ENCODE measurements at regions not wholly inside any gene's neighbourhood (a gene's known extent, or its start where the extent isn't known, plus 50 kb on each side); places are given as distances from the start of the nearest gene placed in this dataset.

DNA sequence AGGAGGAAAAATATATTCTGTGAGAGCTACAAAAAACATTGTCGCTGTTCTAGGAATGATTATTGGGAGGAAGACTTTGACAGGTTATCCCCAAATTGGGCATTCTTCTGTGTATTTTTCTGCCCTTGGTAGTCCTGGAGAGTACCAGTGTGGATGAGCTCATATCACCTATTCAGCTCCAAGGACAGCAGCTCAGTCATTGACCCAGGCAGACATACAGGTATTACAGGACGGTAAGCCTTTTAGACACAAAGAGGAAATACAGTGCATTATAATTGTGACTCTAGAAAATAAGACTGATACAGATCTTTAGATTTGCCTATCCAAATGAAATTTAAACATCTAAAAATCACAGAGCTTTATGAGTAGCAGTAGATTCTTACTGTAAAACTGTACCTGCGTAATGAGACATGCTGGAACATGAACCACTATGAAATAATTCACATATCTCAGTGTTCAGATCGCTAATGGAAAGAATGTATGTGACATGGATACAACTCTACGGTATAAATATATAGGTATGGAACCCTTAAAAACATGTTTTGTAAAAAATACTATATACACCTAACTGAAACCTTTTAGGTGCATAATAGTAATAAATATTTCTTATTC lies 56.0 kb downstream of the PLK2 start:
- ATAC-seq = no peak

DNA sequence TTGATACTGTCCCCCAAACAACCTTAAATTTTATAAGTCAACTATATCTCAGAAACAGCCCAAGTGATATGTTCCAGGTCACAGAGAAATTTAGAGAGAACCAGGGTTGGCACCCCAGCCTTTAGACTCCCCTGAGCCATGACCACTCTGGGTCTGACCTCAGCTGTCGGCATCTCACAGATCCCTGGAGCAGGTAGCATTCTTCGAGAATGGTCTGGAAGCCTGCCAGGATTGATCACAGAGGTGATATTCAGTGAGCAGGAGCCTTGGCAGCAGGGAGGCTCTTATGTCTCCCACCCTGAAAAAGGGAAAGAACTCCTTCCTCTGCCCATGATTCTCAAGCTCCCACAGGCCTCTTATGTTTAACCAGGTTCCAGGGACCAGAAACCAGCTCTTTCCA lies 58.2 kb downstream of the PLK2 start:
- ATAC-seq = no peak

- no peak for ATAC-seq
Observed at GRCh38 chr5:58400737-58401136, 59.1 kb downstream of the PLK2 start.

GRCh38 chr5:58399951-58400350 lies 59.9 kb downstream of the PLK2 start:
- no peak for ATAC-seq

DNA sequence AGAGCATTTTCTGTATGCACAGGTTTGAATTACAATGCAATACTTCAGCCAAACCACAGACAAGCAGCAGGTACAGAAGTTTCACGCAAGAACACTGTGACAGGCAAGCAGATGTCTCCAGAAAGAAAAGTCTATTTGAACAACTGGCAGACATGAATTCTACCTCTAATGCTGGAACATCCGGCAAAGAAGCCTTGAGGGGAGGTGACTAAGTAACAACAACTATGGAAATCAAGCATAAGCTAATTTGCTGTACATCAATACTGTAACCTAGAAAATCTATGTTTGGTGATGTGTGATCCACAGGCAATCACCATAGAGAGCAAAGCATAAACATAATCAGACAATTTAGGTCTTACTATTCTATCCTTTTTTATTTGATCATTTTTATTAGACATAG lies 65.5 kb downstream of the PLK2 start:
- ATAC-seq = no peak

GRCh38 chr5:58393716-58394115 lies 66.2 kb downstream of the PLK2 start:
- no peak for ATAC-seq

GRCh38 chr5:58392496-58392895 lies 67.4 kb downstream of the PLK2 start:
- ATAC-seq = no peak

DNA sequence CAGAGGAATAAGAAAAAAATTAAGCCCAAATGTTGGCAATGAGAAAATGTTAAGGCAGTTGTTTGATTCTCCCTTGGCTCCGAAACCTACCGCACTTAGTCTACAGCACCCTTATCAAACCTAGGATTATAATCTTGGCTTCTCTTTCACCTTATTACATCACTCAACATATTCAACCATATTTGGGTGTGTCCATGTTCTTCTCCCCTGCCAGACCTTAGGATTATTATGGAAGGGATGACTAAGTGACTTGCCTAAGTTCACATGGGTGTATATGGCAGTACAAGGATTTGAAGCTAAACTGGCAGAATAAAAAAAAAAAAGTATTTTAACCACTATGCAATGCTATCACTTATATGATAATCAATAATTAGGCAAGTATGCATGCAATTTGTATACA lies 76.4 kb downstream of the PLK2 start:
- no peak for ATAC-seq

DNA sequence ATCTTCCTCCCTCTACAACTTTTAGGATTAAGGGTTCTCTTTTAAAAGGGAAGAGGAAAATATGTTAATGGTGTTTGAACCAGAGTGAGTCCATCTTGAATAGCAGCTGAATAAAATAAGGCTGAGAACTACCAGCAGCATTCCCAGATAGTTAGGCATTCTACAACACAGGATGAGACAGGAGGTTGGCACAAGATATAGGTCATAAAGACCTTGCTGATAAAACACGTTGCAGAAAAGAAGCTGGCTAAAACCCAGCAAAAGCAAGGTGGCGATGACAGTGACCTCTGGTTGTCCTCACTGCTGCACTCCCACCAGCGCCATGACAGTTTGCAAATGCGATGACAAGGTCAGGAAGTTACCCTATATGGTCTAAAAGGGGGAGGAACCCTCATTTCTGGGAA lies 77.8 kb downstream of the PLK2 start:
- no peak for ATAC-seq

GRCh38 chr5:58381566-58381965 lies 78.3 kb downstream of the PLK2 start:
- ATAC-seq = no peak

DNA sequence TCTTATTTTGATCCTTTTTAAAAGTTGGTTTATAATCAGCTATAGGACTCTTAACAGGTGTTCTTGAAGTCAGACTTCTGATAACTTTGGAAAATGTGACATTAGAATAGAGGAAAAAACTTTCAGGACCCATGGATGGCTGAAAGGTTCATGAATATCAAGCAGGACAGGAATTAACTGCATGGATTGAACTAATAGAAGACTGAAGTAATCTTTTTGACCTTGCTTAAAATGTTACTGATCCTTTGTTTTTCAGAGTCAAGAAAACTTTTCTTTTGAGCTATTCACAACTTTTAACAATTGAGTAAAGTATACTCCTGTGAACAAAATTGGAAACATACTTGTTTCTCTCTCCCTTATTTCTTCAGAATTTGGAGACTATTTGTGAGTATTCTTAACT lies 79.2 kb downstream of the PLK2 start:
- ATAC-seq = no peak

DNA sequence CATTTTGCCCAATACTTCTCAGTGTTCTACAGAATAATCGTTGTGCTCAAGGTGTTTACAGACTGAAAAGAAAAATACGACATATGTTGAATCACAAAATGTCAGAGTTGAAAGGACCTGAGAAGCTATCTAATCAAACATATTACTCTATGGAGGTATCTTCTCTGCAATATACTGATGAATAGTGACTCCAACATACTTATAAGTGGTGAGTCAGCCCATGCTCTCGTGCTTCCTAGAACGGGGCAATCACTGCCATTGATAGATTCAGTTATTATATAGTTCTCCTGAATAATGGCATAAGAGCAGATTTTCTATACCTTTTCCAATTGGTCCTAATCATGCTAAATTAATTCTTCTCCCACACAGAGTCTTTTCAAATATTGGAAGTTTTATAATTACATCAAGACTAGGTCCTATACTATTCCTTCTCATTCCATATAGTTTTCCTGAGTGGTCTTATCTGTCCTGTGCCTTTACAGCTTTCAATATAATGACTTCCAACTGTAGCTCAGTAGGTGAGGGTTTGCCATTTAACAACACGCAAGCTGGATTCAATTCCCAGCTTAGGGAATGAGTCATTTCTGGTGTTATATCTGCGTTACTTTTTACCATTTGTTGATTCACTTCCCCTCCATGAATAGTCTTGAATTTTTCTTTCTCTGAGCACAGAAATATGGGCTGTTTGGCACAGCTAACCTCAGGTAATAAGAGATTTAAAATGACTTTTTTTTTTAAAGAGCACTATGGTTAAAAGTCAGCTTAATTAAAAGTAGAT lies 81.1 kb downstream of the PLK2 start:
- no peak for ATAC-seq

GRCh38 chr5:58370606-58371005 lies 89.3 kb downstream of the PLK2 start:
- ATAC-seq = no peak

DNA sequence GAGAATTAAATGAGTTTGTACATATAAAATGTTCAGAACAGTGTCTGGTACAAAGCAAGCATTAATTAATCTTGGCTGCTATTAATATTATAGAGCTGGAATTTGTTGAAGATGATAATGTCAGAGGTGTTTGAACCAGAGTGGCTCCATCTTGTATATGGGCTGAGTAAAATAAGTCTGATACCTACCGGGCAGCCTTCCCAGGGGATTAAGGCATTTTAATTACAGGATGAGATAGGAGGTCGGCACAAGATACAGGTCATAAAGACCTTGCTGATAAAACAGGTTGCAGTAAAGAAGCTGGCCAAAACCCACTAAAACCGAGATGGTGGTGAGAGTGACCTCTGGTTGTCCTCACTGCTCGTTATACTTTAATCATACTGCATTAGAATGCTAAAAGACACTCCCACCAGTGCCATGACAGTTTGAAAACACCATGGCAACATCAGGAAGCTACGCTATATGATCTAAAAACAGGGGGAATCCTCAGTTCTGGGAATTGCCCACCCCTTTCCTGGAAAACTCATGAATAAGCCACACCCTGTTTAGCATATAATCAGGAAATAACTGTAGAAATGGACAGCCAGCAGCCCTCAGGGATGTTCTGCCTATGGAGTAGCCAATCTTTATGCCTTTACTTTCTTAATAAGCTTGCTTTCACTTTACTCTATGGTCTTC lies 90.2 kb downstream of the PLK2 start:
- no peak for ATAC-seq

DNA sequence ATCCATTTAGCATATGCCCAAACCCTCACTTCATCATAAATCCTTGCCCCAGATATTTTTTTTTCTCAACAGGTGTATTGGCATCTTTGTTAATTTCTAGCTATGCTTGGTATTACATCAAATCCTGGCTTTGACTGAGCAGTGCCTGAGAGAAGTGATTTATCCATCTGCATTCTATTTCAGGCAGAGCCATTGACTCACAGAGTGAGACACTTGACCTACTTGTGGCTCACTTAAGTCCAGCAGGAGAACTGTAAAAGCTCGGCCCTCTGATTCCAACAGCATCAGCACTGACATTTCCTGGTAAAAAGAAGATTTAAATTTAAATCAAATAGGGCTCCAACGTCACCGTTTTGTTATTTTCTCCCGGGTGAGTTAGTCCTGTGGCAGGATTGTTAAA lies 93.4 kb downstream of the PLK2 start:
- no peak for ATAC-seq

GRCh38 chr5:58365791-58366190 lies 94.1 kb downstream of the PLK2 start:
- no peak for ATAC-seq

GRCh38 chr5:58363461-58364249 lies 96.2 kb downstream of the PLK2 start:
- ATAC-seq = no peak

GRCh38 chr5:58362135-58362534 lies 97.8 kb downstream of the PLK2 start:
- ATAC-seq = no peak

- ATAC-seq = no peak
Observed at GRCh38 chr5:58360794-58361193, 99.1 kb downstream of the PLK2 start.

GRCh38 chr5:58359981-58360380 lies 99.9 kb downstream of the PLK2 start:
- no peak for ATAC-seq

DNA sequence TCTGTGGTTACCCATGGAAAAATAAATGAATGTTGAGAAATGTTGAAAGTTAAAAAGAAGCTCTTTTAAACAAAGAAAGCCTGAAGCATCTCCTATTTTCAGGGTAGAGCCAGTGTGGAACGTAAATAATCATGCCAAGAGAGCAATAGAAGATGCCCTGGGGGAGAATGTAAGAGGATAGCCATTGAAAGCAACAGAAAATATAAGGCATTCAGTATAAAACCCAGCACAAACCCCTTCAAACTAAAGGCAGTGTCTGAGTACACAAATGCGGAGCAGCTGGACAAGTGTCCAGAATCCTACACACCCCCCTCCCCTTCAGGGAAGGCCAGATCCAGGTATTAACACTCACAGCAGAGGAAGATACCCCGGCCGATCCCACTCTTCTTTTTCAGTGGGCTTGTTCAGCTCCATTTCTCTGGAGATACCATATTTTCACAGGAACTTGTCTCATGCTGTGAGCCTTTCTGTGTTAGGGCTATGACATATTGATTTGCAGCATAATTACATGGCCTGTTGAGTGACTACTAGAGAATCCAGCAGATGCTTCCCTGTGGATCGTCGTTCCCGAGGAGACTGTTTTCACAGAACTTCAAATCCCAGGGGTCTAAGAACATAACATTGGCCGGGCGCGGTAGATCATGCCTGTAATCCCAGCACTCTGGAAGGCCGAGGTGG lies 101.2 kb downstream of the PLK2 start:
- ATAC-seq = no peak

DNA sequence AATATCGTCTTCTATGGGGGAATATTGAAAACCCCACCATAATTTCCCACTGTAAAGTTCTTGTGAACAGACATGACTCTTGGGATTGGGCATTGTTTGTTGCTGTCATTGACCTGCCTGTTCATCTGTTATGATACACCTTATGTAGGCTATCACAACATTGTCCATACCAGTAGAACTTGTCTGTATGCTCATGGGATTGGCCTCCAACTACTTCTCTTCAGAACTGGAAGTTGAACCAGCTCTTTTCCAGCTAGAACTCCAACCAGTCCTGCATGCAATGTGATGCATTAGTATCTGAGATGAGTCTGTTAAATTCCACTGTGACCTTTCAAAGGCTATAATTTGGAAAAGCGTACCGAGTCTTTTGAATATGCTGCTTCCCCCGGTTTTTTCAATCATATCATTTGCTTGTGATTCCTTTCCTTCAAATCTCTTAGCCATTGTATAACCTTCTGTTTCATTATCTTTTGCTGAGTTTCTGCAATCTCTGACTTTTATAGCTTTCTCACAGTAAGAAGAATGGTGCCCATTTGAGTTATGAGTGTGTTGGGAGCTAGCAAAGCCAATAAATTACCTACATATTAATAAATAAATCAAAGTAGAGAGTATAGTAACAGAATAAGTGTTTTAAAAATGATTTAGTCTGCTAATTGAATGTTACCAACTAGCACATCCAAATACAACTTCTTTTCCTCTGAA lies 101.9 kb downstream of the PLK2 start:
- ATAC-seq = no peak
